Hypothalamus (tissue), 51 donors: ENCODE measurements at regions not wholly inside any gene's neighbourhood (a gene's known extent, or its start where the extent isn't known, plus 50 kb on each side); places are given as distances from the start of the nearest gene placed in this dataset.

Source experiments
- DNase-seq, 51 donors: peaks; one replicate each; lab custom pipeline; 2025; lab: John Stamatoyannopoulos, UW

GRCh38 chr6:2542101-2542857 is 208.4 kb downstream of the MYLK4 start:
- no peak for DNase-seq

GRCh38 chr6:2536451-2536850 is 214.3 kb downstream of the MYLK4 start:
- DNase-seq, result no peak

GRCh38 chr6:2535506-2535905 is 215.2 kb downstream of the MYLK4 start:
- DNase-seq, result no peak

- DNase-seq, result no peak
Measured at GRCh38 chr6:2534406-2535042, 216.2 kb downstream of the MYLK4 start.

GRCh38 chr6:2531426-2532215 is 219.1 kb downstream of the MYLK4 start:
- no peak for DNase-seq

GRCh38 chr6:2529211-2529719 is 221.5 kb downstream of the MYLK4 start:
- DNase-seq, result no peak

- DNase-seq, result no peak
Measured at GRCh38 chr6:2528156-2528555, 222.6 kb downstream of the MYLK4 start.

- DNase-seq, result no peak
Measured at GRCh38 chr6:2526766-2527165, 224.0 kb downstream of the MYLK4 start.

GRCh38 chr6:2524090-2524489 is 226.6 kb downstream of the MYLK4 start:
- DNase-seq, result no peak

GRCh38 chr6:2523061-2523460 is 227.7 kb downstream of the MYLK4 start:
- no peak for DNase-seq

GRCh38 chr6:2522521-2522920 is 228.2 kb downstream of the MYLK4 start:
- no peak for DNase-seq

GRCh38 chr6:2517855-2518473 is 232.8 kb downstream of the MYLK4 start:
- DNase-seq, result no peak

- DNase-seq, result no peak
Measured at GRCh38 chr6:2517401-2517800, 233.3 kb downstream of the MYLK4 start.

- no peak for DNase-seq
Measured at GRCh38 chr6:2516059-2516458, 234.7 kb downstream of the MYLK4 start.

- no peak for DNase-seq
Measured at GRCh38 chr6:2514965-2515543, 235.7 kb downstream of the MYLK4 start.

GRCh38 chr6:2512802-2513201 is 237.9 kb downstream of the MYLK4 start:
- DNase-seq, result no peak

GRCh38 chr6:2510316-2510715 is 240.4 kb downstream of the MYLK4 start:
- no peak for DNase-seq

- no peak for DNase-seq
Measured at GRCh38 chr6:2509711-2510110, 241.0 kb downstream of the MYLK4 start.

GRCh38 chr6:2508071-2508470 is 242.7 kb downstream of the MYLK4 start:
- no peak for DNase-seq

GRCh38 chr6:2507521-2508037 is 243.1 kb downstream of the MYLK4 start:
- no peak for DNase-seq
